ENCODE measurements at regions not wholly inside any gene's neighbourhood (a gene's known extent, or its start where the extent isn't known, plus 50 kb on each side); places are given as distances from the start of the nearest gene placed in this dataset.
"Not testable (repeated sequence)": the region's sequence is repeated elsewhere in the genome, so short reads cannot be mapped to it uniquely, and the experiment has no call there.

- H3K9ac ChIP-seq (ENCODE audit: low read length); H2BK120ac ChIP-seq (ENCODE audit: low read depth, low read length); H3K4me1 ChIP-seq (ENCODE audit: control insufficient read depth, low read depth, low read length); H3K18ac ChIP-seq (ENCODE audit: low read length); H4K5ac ChIP-seq (ENCODE audit: low read length); H4K8ac ChIP-seq (ENCODE audit: low read depth, low read length); H2BK5ac ChIP-seq (ENCODE audit: low read length); H3K36me3 ChIP-seq (ENCODE audit: control insufficient read depth, insufficient read depth, low read length); H3K27me3 ChIP-seq (ENCODE audit: insufficient read depth, low read length, poor library complexity); H3K79me1 ChIP-seq (ENCODE audit: low read length); H3K79me2 ChIP-seq (ENCODE audit: control insufficient read depth, insufficient read depth, low read length); H3K27ac ChIP-seq (ENCODE audit: low read depth, low read length); H3K4ac ChIP-seq (ENCODE audit: low read depth, low read length); H3K23ac ChIP-seq (ENCODE audit: low read length); H2AK5ac ChIP-seq (ENCODE audit: low read length); DNase-seq; H3K56ac ChIP-seq (ENCODE audit: low read length); H2BK15ac ChIP-seq (replicated peaks; ENCODE audit: low read depth); H3K4me3 ChIP-seq (ENCODE audit: low read length); H3K4me2 ChIP-seq (ENCODE audit: low read length): not testable (repeated sequence)
- no CpG with 5 or more reads among the region's 9 CpGs for WGBS (ENCODE audit: extremely low coverage, insufficient coverage, low lambda C conversion rate)
Measured at GRCh38 chr2:111471791-111472530, 351.2 kb downstream of the BCL2L11 start.

GRCh38 chr2:111472844-111473403 is 352.2 kb downstream of the BCL2L11 start:
- H3K56ac ChIP-seq (ENCODE audit: low read length); H3K4me2 ChIP-seq (ENCODE audit: low read length); H4K5ac ChIP-seq (ENCODE audit: low read length); H3K18ac ChIP-seq (ENCODE audit: low read length); H3K79me1 ChIP-seq (ENCODE audit: low read length); H3K9ac ChIP-seq (ENCODE audit: low read length); H3K36me3 ChIP-seq (ENCODE audit: control insufficient read depth, insufficient read depth, low read length); H3K27ac ChIP-seq (ENCODE audit: low read depth, low read length); H2AK5ac ChIP-seq (ENCODE audit: low read length); H2BK15ac ChIP-seq (replicated peaks; ENCODE audit: low read depth); H3K4ac ChIP-seq (ENCODE audit: low read depth, low read length); H3K79me2 ChIP-seq (ENCODE audit: control insufficient read depth, insufficient read depth, low read length); H2BK5ac ChIP-seq (ENCODE audit: low read length); H3K4me3 ChIP-seq (ENCODE audit: low read length); H2BK120ac ChIP-seq (ENCODE audit: low read depth, low read length); H3K4me1 ChIP-seq (ENCODE audit: control insufficient read depth, low read depth, low read length); H3K27me3 ChIP-seq (ENCODE audit: insufficient read depth, low read length, poor library complexity); H3K23ac ChIP-seq (ENCODE audit: low read length); DNase-seq; H4K8ac ChIP-seq (ENCODE audit: low read depth, low read length): not testable (repeated sequence)
- no CpG with 5 or more reads among the region's 7 CpGs for WGBS (ENCODE audit: extremely low coverage, insufficient coverage, low lambda C conversion rate)

- not testable (repeated sequence) for H2BK120ac ChIP-seq (ENCODE audit: low read depth, low read length); H3K4me2 ChIP-seq (ENCODE audit: low read length); H4K8ac ChIP-seq (ENCODE audit: low read depth, low read length); H2BK5ac ChIP-seq (ENCODE audit: low read length); H3K27me3 ChIP-seq (ENCODE audit: insufficient read depth, low read length, poor library complexity); H3K4ac ChIP-seq (ENCODE audit: low read depth, low read length); H4K5ac ChIP-seq (ENCODE audit: low read length); H3K27ac ChIP-seq (ENCODE audit: low read depth, low read length); DNase-seq; H2AK5ac ChIP-seq (ENCODE audit: low read length); H2BK15ac ChIP-seq (replicated peaks; ENCODE audit: low read depth); H3K56ac ChIP-seq (ENCODE audit: low read length); H3K4me3 ChIP-seq (ENCODE audit: low read length); H3K23ac ChIP-seq (ENCODE audit: low read length); H3K79me1 ChIP-seq (ENCODE audit: low read length); H3K79me2 ChIP-seq (ENCODE audit: control insufficient read depth, insufficient read depth, low read length); H3K18ac ChIP-seq (ENCODE audit: low read length); H3K36me3 ChIP-seq (ENCODE audit: control insufficient read depth, insufficient read depth, low read length); H3K9ac ChIP-seq (ENCODE audit: low read length); H3K4me1 ChIP-seq (ENCODE audit: control insufficient read depth, low read depth, low read length)
- no CpG with 5 or more reads among the region's 3 CpGs for WGBS (ENCODE audit: extremely low coverage, insufficient coverage, low lambda C conversion rate)
Measured at GRCh38 chr2:111473522-111473921, 352.8 kb downstream of the BCL2L11 start.

- not testable (repeated sequence) for H2BK15ac ChIP-seq (replicated peaks; ENCODE audit: low read depth); H3K4me3 ChIP-seq (ENCODE audit: low read length); H3K18ac ChIP-seq (ENCODE audit: low read length); H3K27ac ChIP-seq (ENCODE audit: low read depth, low read length); H3K9ac ChIP-seq (ENCODE audit: low read length); H3K79me1 ChIP-seq (ENCODE audit: low read length); H3K36me3 ChIP-seq (ENCODE audit: control insufficient read depth, insufficient read depth, low read length); H3K79me2 ChIP-seq (ENCODE audit: control insufficient read depth, insufficient read depth, low read length); H3K56ac ChIP-seq (ENCODE audit: low read length); H4K5ac ChIP-seq (ENCODE audit: low read length); H4K8ac ChIP-seq (ENCODE audit: low read depth, low read length); H3K4me2 ChIP-seq (ENCODE audit: low read length); H3K27me3 ChIP-seq (ENCODE audit: insufficient read depth, low read length, poor library complexity); H3K4me1 ChIP-seq (ENCODE audit: control insufficient read depth, low read depth, low read length); H3K4ac ChIP-seq (ENCODE audit: low read depth, low read length); H3K23ac ChIP-seq (ENCODE audit: low read length); H2AK5ac ChIP-seq (ENCODE audit: low read length); DNase-seq; H2BK120ac ChIP-seq (ENCODE audit: low read depth, low read length); H2BK5ac ChIP-seq (ENCODE audit: low read length)
- WGBS (ENCODE audit: extremely low coverage, insufficient coverage, low lambda C conversion rate): no CpG with 5 or more reads among the region's 8 CpGs
Measured at GRCh38 chr2:111474198-111474705, 353.5 kb downstream of the BCL2L11 start.

GRCh38 chr2:111478335-111478734 is 357.6 kb downstream of the BCL2L11 start:
- not testable (repeated sequence) for H3K79me2 ChIP-seq (ENCODE audit: control insufficient read depth, insufficient read depth, low read length); H3K4me3 ChIP-seq (ENCODE audit: low read length); H3K4me1 ChIP-seq (ENCODE audit: control insufficient read depth, low read depth, low read length); H4K8ac ChIP-seq (ENCODE audit: low read depth, low read length); H3K27ac ChIP-seq (ENCODE audit: low read depth, low read length); H2BK120ac ChIP-seq (ENCODE audit: low read depth, low read length); H2BK15ac ChIP-seq (replicated peaks; ENCODE audit: low read depth); H4K5ac ChIP-seq (ENCODE audit: low read length); H3K79me1 ChIP-seq (ENCODE audit: low read length); H3K56ac ChIP-seq (ENCODE audit: low read length); H3K23ac ChIP-seq (ENCODE audit: low read length); DNase-seq; H3K4me2 ChIP-seq (ENCODE audit: low read length); H2AK5ac ChIP-seq (ENCODE audit: low read length); H2BK5ac ChIP-seq (ENCODE audit: low read length); H3K27me3 ChIP-seq (ENCODE audit: insufficient read depth, low read length, poor library complexity); H3K36me3 ChIP-seq (ENCODE audit: control insufficient read depth, insufficient read depth, low read length); H3K4ac ChIP-seq (ENCODE audit: low read depth, low read length); H3K9ac ChIP-seq (ENCODE audit: low read length); H3K18ac ChIP-seq (ENCODE audit: low read length)
- no CpG with 5 or more reads among the region's 3 CpGs for WGBS (ENCODE audit: extremely low coverage, insufficient coverage, low lambda C conversion rate)
